A549 (cell line): ENCODE measurements at regions not wholly inside any gene's neighbourhood (a gene's known extent, or its start where the extent isn't known, plus 50 kb on each side); places are given as distances from the start of the nearest gene placed in this dataset.

Experiments
- CBX8 ChIP-seq: fragments of 200-600 bp; sonication (generic); IDR thresholded peaks from 2 replicates; pipeline ENCODE4 v1.6.1; 2016
- CTCF ChIP-seq: fragments of >200 bp; sonication (Bioruptor Twin); formaldehyde crosslinking; IDR thresholded peaks from 3 replicates; pipeline ENCODE4 v1.5.1; 2016
- E2F6 ChIP-seq: IDR thresholded peaks from 2 replicates; pipeline ENCODE4 v1.6.1; 2012; ENCODE audit warnings: low read depth, borderline replicate concordance
- ESRRA ChIP-seq: fragments of 150-350 bp; IDR thresholded peaks from 2 replicates; pipeline ENCODE4 v1.6.1; 2014; ENCODE audit warnings: mild to moderate bottlenecking, low read length, borderline replicate concordance
- HOXB13 ChIP-seq: fragments of 250-450 bp; sonication (Bioruptor Pico); IDR thresholded peaks from 2 replicates; pipeline ENCODE4 v1.5.0; 2020; ENCODE audit warnings: low read depth, mild to moderate bottlenecking, moderate library complexity
- MAX ChIP-seq: IDR thresholded peaks from 2 replicates; pipeline ENCODE4 v1.6.1; 2012
- MAZ ChIP-seq: fragments of 150-350 bp; IDR thresholded peaks from 2 replicates; pipeline ENCODE4 v1.6.1; 2014; ENCODE audit warnings: antibody characterized with exemption, low read depth, low read length, borderline replicate concordance
- POLR2A ChIP-seq: IDR thresholded peaks from 2 replicates; pipeline ENCODE4 v1.6.1; 2012; ENCODE audit warnings: mild to moderate bottlenecking, low read length
- POLR2AphosphoS2 ChIP-seq: conservative IDR thresholded peaks from 2 replicates; pipeline ENCODE4 v1.6.1; 2012; ENCODE audit warnings: low read length, improper control_type of control experiment, inconsistent platforms
- RAD21 ChIP-seq, 2 experiments: fragments of >200 bp in 1 of 2; sonication (Bioruptor Twin) in 1 of 2; formaldehyde crosslinking in 1 of 2; IDR thresholded peaks in 1 of 2; conservative IDR thresholded peaks in 1 of 2; 2 replicates in 1 of 2; 3 replicates in 1 of 2; pipeline ENCODE4 v1.6.1; 2012 to 2018; ENCODE audit warnings: inconsistent platforms in 1 of 2
- RFX5 ChIP-seq: fragments of 450-650 bp; IDR thresholded peaks from 2 replicates; pipeline ENCODE4 v1.7.1; 2014; ENCODE audit warnings: antibody characterized with exemption, mild to moderate bottlenecking, moderate library complexity
- ZFP36 ChIP-seq: fragments of 450-650 bp; IDR thresholded peaks from 2 replicates; pipeline ENCODE4 v1.6.1; 2014; ENCODE audit warnings: borderline replicate concordance; ENCODE audit not compliant: partially characterized antibody

GRCh38 chr10:132482090-132482800 lies 55.3 kb upstream of the INPP5A start:
- no peak for TF ChIP-seq CTCF
- no peak for TF ChIP-seq POLR2AphosphoS2
- TF ChIP-seq E2F6, result no peak
- TF ChIP-seq RAD21 (conservative IDR thresholded peaks at IDR 0.05 in 1 of 2, IDR thresholded peaks at IDR 0.05 in 1 of 2), result no peak
- TF ChIP-seq HOXB13 (CRISPR knock-in tag), result no peak
- no peak for TF ChIP-seq CBX8
- TF ChIP-seq MAX, result no peak
- no peak for TF ChIP-seq ZFP36
- TF ChIP-seq POLR2A, result no peak
- TF ChIP-seq RFX5, result no peak
- TF ChIP-seq ESRRA, result no peak
- TF ChIP-seq MAZ, result no peak
